ENCODE measurements at regions not wholly inside any gene's neighbourhood (a gene's known extent, or its start where the extent isn't known, plus 50 kb on each side); places are given as distances from the start of the nearest gene placed in this dataset.

DNA sequence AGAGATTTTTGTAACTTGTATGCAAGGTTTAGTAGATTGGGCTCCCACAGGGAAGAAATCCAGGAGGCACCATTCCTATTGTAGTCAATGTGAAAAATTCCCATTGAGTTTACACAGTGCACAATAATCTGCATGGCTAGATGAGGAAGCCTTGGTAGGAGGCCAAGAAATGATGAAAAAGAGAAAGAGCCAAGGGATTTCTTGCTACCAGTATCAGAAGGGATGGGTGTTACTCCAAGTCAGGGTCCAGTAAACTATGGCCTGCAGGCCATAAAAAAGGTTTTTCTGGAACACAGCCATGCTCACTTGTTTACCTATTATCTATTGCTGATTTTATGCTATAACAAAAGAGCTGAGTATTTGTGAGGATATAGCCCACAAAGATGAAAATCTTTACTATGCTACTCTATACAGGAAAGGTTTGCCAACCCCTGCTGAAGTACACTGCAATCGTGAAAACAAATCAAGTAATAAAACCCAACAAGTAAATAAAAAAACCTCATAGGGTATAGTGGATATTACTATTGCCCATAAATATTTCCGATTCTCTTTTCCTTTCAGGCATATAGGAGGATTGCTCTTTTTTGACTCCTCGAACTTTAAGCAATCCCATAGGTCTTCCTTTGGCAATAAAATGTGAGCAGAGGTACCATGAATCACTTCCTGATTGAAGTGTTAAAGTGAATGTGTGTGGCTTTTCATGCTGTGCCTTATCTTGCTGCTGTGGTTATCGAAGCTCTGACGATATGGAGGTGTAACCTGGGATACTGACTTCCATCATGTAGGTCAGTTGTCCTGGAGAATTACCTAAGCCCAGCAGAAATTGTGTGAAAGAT, 256.3 kb upstream of the MAGI2 start:
- Histone ChIP-seq H3K4me1 (ENCODE audit: control insufficient read depth in 2 of 2, insufficient read depth in 1 of 2, low read depth in 1 of 2, low read length in 2 of 2) (peaks cover 0 to 4% of the 10 kb centered on the region in 2 donors), H2BK120ac (ENCODE audit: low read depth, low read length) (no peak overlapping the region)
- no peak for DNase-seq (ENCODE audit: low spot score)

GRCh38 chr7:79702116-79702515, 248.6 kb upstream of the MAGI2 start:
- no peak overlapping the region for H3K9ac ChIP-seq (ENCODE audit: low read depth, low read length, poor library complexity)
- no peak overlapping the region for H3K27ac ChIP-seq (replicated peaks; ENCODE audit: low read length)
- H3K14ac ChIP-seq (ENCODE audit: low read length) = no peak overlapping the region
- H2BK5ac ChIP-seq (ENCODE audit: low read length) = no peak overlapping the region
- H3K36me3 ChIP-seq (replicated peaks in 1 of 2; ENCODE audit: control insufficient read depth in 2 of 2, insufficient read depth in 2 of 2, low read length in 2 of 2) = no peaks in the 10 kb centered on the region
- no peak overlapping the region for H3K4me2 ChIP-seq (ENCODE audit: insufficient read depth, low read length, poor library complexity, severe bottlenecking)
- no peak overlapping the region for H2BK12ac ChIP-seq (ENCODE audit: low read length)
- no peak overlapping the region for H3K18ac ChIP-seq (ENCODE audit: low read length)
- H2BK120ac ChIP-seq (ENCODE audit: low read depth, low read length) = no peak overlapping the region
- H3K79me1 ChIP-seq (ENCODE audit: low read depth, low read length) = no peaks in the 10 kb centered on the region
- no peak overlapping the region for H3K4me3 ChIP-seq (ENCODE audit: low read length in 2 of 2)
- H3K27me3 ChIP-seq (ENCODE audit: control insufficient read depth in 3 of 3, insufficient read depth in 3 of 3, low read depth in 1 of 3, low read length in 3 of 3) = no peaks in the 10 kb centered on the region
- H2BK15ac ChIP-seq (ENCODE audit: low read length) = no peak overlapping the region
- H4K8ac ChIP-seq (ENCODE audit: low read depth, low read length) = no peak overlapping the region
- DNase-seq (ENCODE audit: low spot score) = no peak
- no CpG with 5 or more reads among the region's 1 CpG for WGBS, 2 donors (ENCODE audit: extremely low coverage in 2 of 2, insufficient read length in 2 of 2, insufficient replicate concordance in 1 of 2)
- no peak overlapping the region for H2AK5ac ChIP-seq (ENCODE audit: low read depth, low read length)
- H3K9me3 ChIP-seq (replicated peaks in 1 of 2; ENCODE audit: control insufficient read depth in 2 of 2, insufficient read depth in 1 of 2, low read depth in 1 of 2, low read length in 2 of 2) = no peaks in the 10 kb centered on the region
- no peak overlapping the region for H4K91ac ChIP-seq (ENCODE audit: low read depth, low read length, poor library complexity)
- no peak overlapping the region for H3K4ac ChIP-seq (ENCODE audit: low read length)
- no peaks in the 10 kb centered on the region for H3K4me1 ChIP-seq (ENCODE audit: control insufficient read depth in 2 of 2, insufficient read depth in 1 of 2, low read depth in 1 of 2, low read length in 2 of 2)
- H3K23ac ChIP-seq (ENCODE audit: low read depth, low read length, poor library complexity) = no peak overlapping the region
- no peak overlapping the region for H2AFZ ChIP-seq (ENCODE audit: low read length)

More for the DNA sequence above, 256.3 kb upstream of the MAGI2 start:
- no peaks in the 10 kb centered on the region for H3K27me3 ChIP-seq (ENCODE audit: control insufficient read depth in 3 of 3, insufficient read depth in 3 of 3, low read depth in 1 of 3, low read length in 3 of 3)
- no peaks in the 10 kb centered on the region for H3K79me1 ChIP-seq (ENCODE audit: low read depth, low read length)
- no peak overlapping the region for H4K91ac ChIP-seq (ENCODE audit: low read depth, low read length, poor library complexity)
- no peak overlapping the region for H3K14ac ChIP-seq (ENCODE audit: low read length)
- no peak overlapping the region for H3K27ac ChIP-seq (replicated peaks; ENCODE audit: low read length)
- H2BK12ac ChIP-seq (ENCODE audit: low read length) = no peak overlapping the region
- peak overlapping the region; percentile 15 for H2AFZ ChIP-seq (ENCODE audit: low read length)
- no peak overlapping the region for H2BK5ac ChIP-seq (ENCODE audit: low read length)
- no CpG with 5 or more reads among the region's 5 CpGs for WGBS, 2 donors (ENCODE audit: extremely low coverage in 2 of 2, insufficient read length in 2 of 2, insufficient replicate concordance in 1 of 2)
- H3K36me3 ChIP-seq (replicated peaks in 1 of 2; ENCODE audit: control insufficient read depth in 2 of 2, insufficient read depth in 2 of 2, low read length in 2 of 2) = no peaks in the 10 kb centered on the region
- no peak overlapping the region for H3K4ac ChIP-seq (ENCODE audit: low read length)
- no peaks in the 10 kb centered on the region for H3K9me3 ChIP-seq (replicated peaks in 1 of 2; ENCODE audit: control insufficient read depth in 2 of 2, insufficient read depth in 1 of 2, low read depth in 1 of 2, low read length in 2 of 2)
- H3K18ac ChIP-seq (ENCODE audit: low read length) = no peak overlapping the region
- H3K9ac ChIP-seq (ENCODE audit: low read depth, low read length, poor library complexity) = no peak overlapping the region
- no peak overlapping the region for H3K4me2 ChIP-seq (ENCODE audit: insufficient read depth, low read length, poor library complexity, severe bottlenecking)
- H2AK5ac ChIP-seq (ENCODE audit: low read depth, low read length) = no peak overlapping the region
- no peak overlapping the region for H3K4me3 ChIP-seq (ENCODE audit: low read length in 2 of 2)
- no peak overlapping the region for H4K8ac ChIP-seq (ENCODE audit: low read depth, low read length)
- H3K23ac ChIP-seq (ENCODE audit: low read depth, low read length, poor library complexity) = no peak overlapping the region
- no peak overlapping the region for H2BK15ac ChIP-seq (ENCODE audit: low read length)

DNA sequence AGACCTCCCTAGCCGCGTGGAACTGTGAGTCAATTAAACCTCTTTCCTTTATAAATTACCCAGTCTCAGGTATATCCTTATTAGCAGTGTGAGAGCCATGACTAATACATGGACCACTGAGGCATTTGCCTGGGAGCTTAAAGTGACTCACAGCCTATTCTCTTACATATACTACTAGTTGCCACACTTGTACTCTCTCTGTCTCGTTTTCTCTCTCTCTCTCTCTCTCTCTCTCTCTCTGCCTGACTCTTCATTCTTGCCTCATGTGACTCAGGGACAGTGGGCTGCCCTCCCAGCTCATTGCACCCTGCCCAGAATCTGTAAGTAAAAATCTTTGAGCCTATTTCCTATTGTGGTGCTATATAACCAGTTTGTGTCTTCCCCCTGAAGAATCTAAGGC, 238.5 kb upstream of the MAGI2 start:
- no peaks in the 10 kb centered on the region for H3K36me3 ChIP-seq (replicated peaks in 1 of 2; ENCODE audit: control insufficient read depth in 2 of 2, insufficient read depth in 2 of 2, low read length in 2 of 2)
- no peak overlapping the region for H3K14ac ChIP-seq (ENCODE audit: low read length)
- no peak overlapping the region for H2BK15ac ChIP-seq (ENCODE audit: low read length)
- H3K27ac ChIP-seq (replicated peaks; ENCODE audit: low read length) = no peak overlapping the region
- H3K4ac ChIP-seq (ENCODE audit: low read length) = no peak overlapping the region
- no peak overlapping the region for H3K23ac ChIP-seq (ENCODE audit: low read depth, low read length, poor library complexity)
- DNase-seq (ENCODE audit: low spot score) = no peak
- H3K27me3 ChIP-seq (ENCODE audit: control insufficient read depth in 3 of 3, insufficient read depth in 3 of 3, low read depth in 1 of 3, low read length in 3 of 3) = no peaks in the 10 kb centered on the region
- WGBS, 2 donors (ENCODE audit: extremely low coverage in 2 of 2, insufficient read length in 2 of 2, insufficient replicate concordance in 1 of 2) = no CpG with 5 or more reads among the region's 3 CpGs
- no peak overlapping the region for H2AK5ac ChIP-seq (ENCODE audit: low read depth, low read length)
- H4K8ac ChIP-seq (ENCODE audit: low read depth, low read length) = no peak overlapping the region
- no peak overlapping the region for H2BK120ac ChIP-seq (ENCODE audit: low read depth, low read length)
- H2BK12ac ChIP-seq (ENCODE audit: low read length) = no peak overlapping the region
- no peak overlapping the region for H3K9ac ChIP-seq (ENCODE audit: low read depth, low read length, poor library complexity)
- H3K4me1 ChIP-seq (ENCODE audit: control insufficient read depth in 2 of 2, insufficient read depth in 1 of 2, low read depth in 1 of 2, low read length in 2 of 2) = no peaks in the 10 kb centered on the region
- no peaks in the 10 kb centered on the region for H3K79me1 ChIP-seq (ENCODE audit: low read depth, low read length)
- H2BK5ac ChIP-seq (ENCODE audit: low read length) = no peak overlapping the region
- H2AFZ ChIP-seq (ENCODE audit: low read length) = no peak overlapping the region
- no peak overlapping the region for H4K91ac ChIP-seq (ENCODE audit: low read depth, low read length, poor library complexity)
- H3K4me2 ChIP-seq (ENCODE audit: insufficient read depth, low read length, poor library complexity, severe bottlenecking) = no peak overlapping the region
- no peaks in the 10 kb centered on the region for H3K9me3 ChIP-seq (replicated peaks in 1 of 2; ENCODE audit: control insufficient read depth in 2 of 2, insufficient read depth in 1 of 2, low read depth in 1 of 2, low read length in 2 of 2)
- no peak overlapping the region for H3K4me3 ChIP-seq (ENCODE audit: low read length in 2 of 2)
- H3K18ac ChIP-seq (ENCODE audit: low read length) = no peak overlapping the region

- H3K4me2 ChIP-seq (ENCODE audit: insufficient read depth, low read length, poor library complexity, severe bottlenecking) = no peak overlapping the region
- no peak overlapping the region for H3K4ac ChIP-seq (ENCODE audit: low read length)
- no peak overlapping the region for H4K8ac ChIP-seq (ENCODE audit: low read depth, low read length)
- H2AFZ ChIP-seq (ENCODE audit: low read length) = no peak overlapping the region
- no peak overlapping the region for H3K14ac ChIP-seq (ENCODE audit: low read length)
- no peak overlapping the region for H2BK15ac ChIP-seq (ENCODE audit: low read length)
- H4K91ac ChIP-seq (ENCODE audit: low read depth, low read length, poor library complexity) = no peak overlapping the region
- no peak overlapping the region for H3K18ac ChIP-seq (ENCODE audit: low read length)
- no peak overlapping the region for H3K9ac ChIP-seq (ENCODE audit: low read depth, low read length, poor library complexity)
- H2AK5ac ChIP-seq (ENCODE audit: low read depth, low read length) = no peak overlapping the region
- H2BK120ac ChIP-seq (ENCODE audit: low read depth, low read length) = no peak overlapping the region
- H2BK5ac ChIP-seq (ENCODE audit: low read length) = no peak overlapping the region
- no peaks in the 10 kb centered on the region for H3K4me1 ChIP-seq (ENCODE audit: control insufficient read depth in 2 of 2, insufficient read depth in 1 of 2, low read depth in 1 of 2, low read length in 2 of 2)
- no peak overlapping the region for H3K27ac ChIP-seq (replicated peaks; ENCODE audit: low read length)
- WGBS, 2 donors (ENCODE audit: extremely low coverage in 2 of 2, insufficient read length in 2 of 2, insufficient replicate concordance in 1 of 2) = no CpG with 5 or more reads among the region's 2 CpGs
- no peaks in the 10 kb centered on the region for H3K9me3 ChIP-seq (replicated peaks in 1 of 2; ENCODE audit: control insufficient read depth in 2 of 2, insufficient read depth in 1 of 2, low read depth in 1 of 2, low read length in 2 of 2)
- DNase-seq (ENCODE audit: low spot score) = no peak
- no peak overlapping the region for H2BK12ac ChIP-seq (ENCODE audit: low read length)
- no peaks in the 10 kb centered on the region for H3K79me1 ChIP-seq (ENCODE audit: low read depth, low read length)
- H3K23ac ChIP-seq (ENCODE audit: low read depth, low read length, poor library complexity) = no peak overlapping the region
- no peak overlapping the region for H3K4me3 ChIP-seq (ENCODE audit: low read length in 2 of 2)
- H3K27me3 ChIP-seq (ENCODE audit: control insufficient read depth in 3 of 3, insufficient read depth in 3 of 3, low read depth in 1 of 3, low read length in 3 of 3) = no peaks in the 10 kb centered on the region
- H3K36me3 ChIP-seq (replicated peaks in 1 of 2; ENCODE audit: control insufficient read depth in 2 of 2, insufficient read depth in 2 of 2, low read length in 2 of 2) = no peaks in the 10 kb centered on the region
Measured at GRCh38 chr7:79691074-79691473, 237.6 kb upstream of the MAGI2 start.
